Brain microvascular endothelial cell (primary cell): ENCODE measurements at regions not wholly inside any gene's neighbourhood (a gene's known extent, or its start where the extent isn't known, plus 50 kb on each side); places are given as distances from the start of the nearest gene placed in this dataset.

ENCODE experiments used
- DNase-seq: peaks from one replicate; pipeline ENCODE4 v3.0.0-alpha.2; 2020
- H3K27ac ChIP-seq: fragments of 250-450 bp; sonication (Bioruptor Pico); 2 replicates; pipeline ENCODE4 v1.5.1; 2020; ENCODE audit warnings: mild to moderate bottlenecking, moderate library complexity
- H3K27me3 ChIP-seq: fragments of 250-450 bp; sonication (Bioruptor Pico); replicated peaks from 2 replicates; pipeline ENCODE4 v1.5.1; 2020; ENCODE audit warnings: mild to moderate bottlenecking
- H3K36me3 ChIP-seq: fragments of 250-450 bp; sonication (Bioruptor Pico); replicated peaks from 2 replicates; pipeline ENCODE4 v1.5.1; 2020; ENCODE audit warnings: mild to moderate bottlenecking
- H3K4me3 ChIP-seq: 2 replicates; pipeline ENCODE4 v1.5.1; 2011; ENCODE audit warnings: low read depth, mild to moderate bottlenecking, control low read depth, low read length, moderate library complexity
- CTCF ChIP-seq: IDR thresholded peaks from 2 replicates; pipeline ENCODE4 v1.5.1; 2011; ENCODE audit warnings: low read depth, mild to moderate bottlenecking, moderate library complexity, low read length, control low read depth, inconsistent platforms; ENCODE audit errors: missing control alignments
- in situ Hi-C: cut with HindIII; loops from 2 replicates; pipeline ENCODE4 v1.10.0; 2017; ENCODE audit warnings: low sequenced_read_pairs, low pct_ligation_motif_present

GRCh38 chr16:65710107-65710506 lies 588.2 kb upstream of the CDH11 start:
- no peak for DNase-seq
- H3K27ac ChIP-seq: no peak overlapping the region
- TF ChIP-seq CTCF: no peak
- H3K27me3 ChIP-seq: no peaks in the 10 kb centered on the region
- no peaks in the 10 kb centered on the region for H3K36me3 ChIP-seq
- H3K4me3 ChIP-seq: no peak overlapping the region
- in situ Hi-C loops: no loop called here

GRCh38 chr16:65704866-65705265 lies 583.0 kb upstream of the CDH11 start:
- in situ Hi-C loops: no loop called here
- Histone ChIP-seq H3K27ac (no peak overlapping the region), H3K27me3 (no peaks in the 10 kb centered on the region), H3K36me3 (no peaks in the 10 kb centered on the region), H3K4me3 (no peak overlapping the region)
- TF ChIP-seq CTCF: peak; percentile 46
- DNase-seq: no peak

GRCh38 chr16:65702707-65703402 lies 581.0 kb upstream of the CDH11 start:
- no peak for DNase-seq
- no peaks in the 10 kb centered on the region for H3K27me3 ChIP-seq
- no peak overlapping the region for H3K4me3 ChIP-seq
- no peaks in the 10 kb centered on the region for H3K36me3 ChIP-seq
- H3K27ac ChIP-seq: no peak overlapping the region
- in situ Hi-C loops: no loop called here
- TF ChIP-seq CTCF: no peak

GRCh38 chr16:65700596-65700995 lies 578.7 kb upstream of the CDH11 start:
- in situ Hi-C loops: no loop called here
- no peak for TF ChIP-seq CTCF
- no peak for DNase-seq

GRCh38 chr16:65698791-65699321 lies 577.0 kb upstream of the CDH11 start:
- no peak for TF ChIP-seq CTCF
- peak; percentile 62 for DNase-seq
- H3K36me3 ChIP-seq: no peaks in the 10 kb centered on the region
- H3K4me3 ChIP-seq: no peak overlapping the region
- H3K27ac ChIP-seq: peak overlapping the region; percentile 24
- H3K27me3 ChIP-seq: no peaks in the 10 kb centered on the region
- in situ Hi-C loops: no loop called here

More at GRCh38 chr16:65700596-65700995, 578.7 kb upstream of the CDH11 start:
- Histone ChIP-seq H3K4me3 (no peak overlapping the region), H3K36me3 (no peaks in the 10 kb centered on the region), H3K27ac (no peak overlapping the region), H3K27me3 (no peaks in the 10 kb centered on the region)

GRCh38 chr16:65697521-65697920 lies 575.7 kb upstream of the CDH11 start:
- Histone ChIP-seq H3K27me3 (no peaks in the 10 kb centered on the region), H3K36me3 (no peaks in the 10 kb centered on the region), H3K4me3 (no peak overlapping the region), H3K27ac (no peak overlapping the region)
- in situ Hi-C loops: no loop called here
- no peak for DNase-seq
- TF ChIP-seq CTCF: no peak
